Mammary epithelial cell (primary cell): ENCODE measurements at regions not wholly inside any gene's neighbourhood (a gene's known extent, or its start where the extent isn't known, plus 50 kb on each side); places are given as distances from the start of the nearest gene placed in this dataset.

Experiments
- EZH2 ChIP-seq: IDR thresholded peaks from 2 replicates; pipeline ENCODE4 v1.6.1; 2012; ENCODE audit warnings: low read length, inconsistent platforms, borderline replicate concordance
- TF ChIP-seq, protein P1 (sequence below), 2 donors: IDR thresholded peaks in 1 of 2; conservative IDR thresholded peaks in 1 of 2; 2 replicates each; pipeline ENCODE4 v1.5.1; 2011 to 2012; ENCODE audit warnings: inconsistent platforms in 2 of 2, low read length in 2 of 2, mild to moderate bottlenecking in 2 of 2, control low read depth in 1 of 2, low read depth in 1 of 2; ENCODE audit not compliant: insufficient read depth in 1 of 2; ENCODE audit errors: extremely low read depth in 1 of 2

DNA sequence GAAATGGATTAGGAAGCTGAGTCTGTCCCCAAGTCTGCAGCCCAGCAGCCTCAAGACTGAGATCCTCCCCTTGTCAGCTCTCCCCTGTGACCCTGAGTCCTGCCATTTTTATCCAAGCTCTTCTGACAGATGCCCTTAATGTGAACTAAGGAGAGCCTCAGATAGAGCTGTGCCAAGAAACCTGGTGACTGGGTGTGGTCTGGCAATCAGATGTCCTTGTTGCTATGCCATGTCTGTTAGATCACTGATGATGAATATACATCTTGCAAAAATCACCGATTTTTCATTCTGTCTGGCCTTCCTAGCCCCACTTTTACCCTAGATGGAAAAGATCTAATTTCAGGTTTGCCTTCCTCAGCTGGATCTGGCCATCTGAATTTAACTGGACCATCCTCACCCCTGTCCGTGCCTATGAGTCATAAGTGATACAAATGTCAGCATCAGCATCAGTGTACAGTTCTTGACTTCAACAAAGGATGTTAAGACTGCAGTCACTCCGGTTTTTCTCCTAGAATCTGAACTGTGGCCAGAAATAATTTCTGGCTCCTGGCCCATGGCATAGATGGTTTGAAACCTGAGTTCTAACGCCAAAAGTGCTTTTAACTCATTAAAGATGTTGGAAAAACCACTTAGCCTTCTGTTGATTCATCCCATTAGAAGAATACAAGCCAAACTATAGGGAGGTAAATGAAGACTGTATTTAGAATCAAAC, 61.2 kb upstream of the GRIP1 start:
- TF ChIP-seq, protein P1, sequence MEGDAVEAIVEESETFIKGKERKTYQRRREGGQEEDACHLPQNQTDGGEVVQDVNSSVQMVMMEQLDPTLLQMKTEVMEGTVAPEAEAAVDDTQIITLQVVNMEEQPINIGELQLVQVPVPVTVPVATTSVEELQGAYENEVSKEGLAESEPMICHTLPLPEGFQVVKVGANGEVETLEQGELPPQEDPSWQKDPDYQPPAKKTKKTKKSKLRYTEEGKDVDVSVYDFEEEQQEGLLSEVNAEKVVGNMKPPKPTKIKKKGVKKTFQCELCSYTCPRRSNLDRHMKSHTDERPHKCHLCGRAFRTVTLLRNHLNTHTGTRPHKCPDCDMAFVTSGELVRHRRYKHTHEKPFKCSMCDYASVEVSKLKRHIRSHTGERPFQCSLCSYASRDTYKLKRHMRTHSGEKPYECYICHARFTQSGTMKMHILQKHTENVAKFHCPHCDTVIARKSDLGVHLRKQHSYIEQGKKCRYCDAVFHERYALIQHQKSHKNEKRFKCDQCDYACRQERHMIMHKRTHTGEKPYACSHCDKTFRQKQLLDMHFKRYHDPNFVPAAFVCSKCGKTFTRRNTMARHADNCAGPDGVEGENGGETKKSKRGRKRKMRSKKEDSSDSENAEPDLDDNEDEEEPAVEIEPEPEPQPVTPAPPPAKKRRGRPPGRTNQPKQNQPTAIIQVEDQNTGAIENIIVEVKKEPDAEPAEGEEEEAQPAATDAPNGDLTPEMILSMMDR (conservative IDR thresholded peaks at IDR 0.05 in 1 of 2, IDR thresholded peaks at IDR 0.05 in 1 of 2; ENCODE audit: extremely low read depth in 1 of 2, insufficient read depth in 1 of 2, low read depth in 1 of 2, low read length in 2 of 2) = no peak
- no peak for TF ChIP-seq EZH2
